Neural cell (in vitro differentiated cells): ENCODE measurements at regions not wholly inside any gene's neighbourhood (a gene's known extent, or its start where the extent isn't known, plus 50 kb on each side); places are given as distances from the start of the nearest gene placed in this dataset.

ENCODE experiments used
- H2AFZ ChIP-seq: fragments of 200-600, 300-800 bp; sonication (generic), shearing (Covaris generic); 2 replicates; pipeline ENCODE4 v1.6.0; 2014; ENCODE audit warnings: low read depth, mild to moderate bottlenecking, antibody characterized with exemption, low read length, moderate library complexity
- H3F3A ChIP-seq: fragments of 200-600 bp; shearing (Covaris generic); 2 replicates; pipeline ENCODE4 v1.6.1; 2016; ENCODE audit warnings: mild to moderate bottlenecking, moderate library complexity, mixed read lengths, antibody characterized with exemption, low read length; ENCODE audit not compliant: insufficient read depth, poor library complexity, severe bottlenecking
- H3K27ac ChIP-seq: fragments of 200-600, 300-800 bp; sonication (generic), shearing (Covaris generic); 2 replicates; pipeline ENCODE4 v1.5.1; 2014; ENCODE audit warnings: mild to moderate bottlenecking, low read length, moderate library complexity
- H3K27me3 ChIP-seq: fragments of 300-800, 200-600 bp; sonication (generic), shearing (Covaris generic); 2 replicates; pipeline ENCODE4 v1.6.0; 2014; ENCODE audit warnings: mild to moderate bottlenecking, low read depth, low read length, moderate library complexity; ENCODE audit not compliant: insufficient read depth
- H3K36me3 ChIP-seq: fragments of 300-800, 200-600 bp; sonication (generic), shearing (Covaris generic); 2 replicates; pipeline ENCODE4 v1.5.1; 2014; ENCODE audit warnings: mild to moderate bottlenecking, antibody characterized with exemption, low read length, moderate library complexity; ENCODE audit not compliant: insufficient read depth
- H3K4me2 ChIP-seq: fragments of 300-800, 200-600 bp; sonication (generic), shearing (Covaris generic); 2 replicates; pipeline ENCODE4 v1.6.0; 2014; ENCODE audit warnings: mild to moderate bottlenecking, low read length
- H3K4me3 ChIP-seq: fragments of 300-800, 200-600 bp; sonication (generic), shearing (Covaris generic); 2 replicates; pipeline ENCODE4 v1.5.1; 2014; ENCODE audit warnings: mild to moderate bottlenecking, low read length, moderate library complexity
- H3K79me2 ChIP-seq: fragments of 200-600 bp; shearing (Covaris generic); replicated peaks from 2 replicates; pipeline ENCODE4 v1.6.0; 2014; ENCODE audit warnings: mild to moderate bottlenecking, low read length, moderate library complexity; ENCODE audit not compliant: insufficient read depth
- H3K9ac ChIP-seq: fragments of 300-800, 200-600 bp; sonication (generic), shearing (Covaris generic); 2 replicates; pipeline ENCODE4 v1.6.1; 2016; ENCODE audit warnings: mild to moderate bottlenecking, low read length, mixed read lengths
- H3K9me2 ChIP-seq: fragments of 200-600 bp; shearing (Covaris generic); 2 replicates; pipeline ENCODE4 v1.6.1; 2016; ENCODE audit warnings: mild to moderate bottlenecking, low read length, mixed read lengths; ENCODE audit not compliant: insufficient read depth
- H3K9me3 ChIP-seq: fragments of 200-600, 300-800 bp; sonication (generic), shearing (Covaris generic); 2 replicates; pipeline ENCODE4 v1.6.1; 2016; ENCODE audit warnings: mild to moderate bottlenecking, mixed run types, low read length, moderate library complexity, mixed read lengths
- H4K20me1 ChIP-seq: fragments of 200-600 bp; shearing (Covaris generic); 2 replicates; pipeline ENCODE4 v1.6.1; 2016; ENCODE audit warnings: mild to moderate bottlenecking, mixed run types; ENCODE audit not compliant: insufficient read depth
- CTCF ChIP-seq: fragments of 450-650 bp; IDR thresholded peaks from 2 replicates; pipeline ENCODE4 v1.5.1; 2014; ENCODE audit warnings: antibody characterized with exemption, mild to moderate bottlenecking, moderate library complexity; ENCODE audit not compliant: poor library complexity, severe bottlenecking
- EP300 ChIP-seq: fragments of 450-650 bp; conservative IDR thresholded peaks from 2 replicates; pipeline ENCODE4 v1.6.1; 2014; ENCODE audit warnings: antibody characterized with exemption, mild to moderate bottlenecking, moderate library complexity; ENCODE audit not compliant: poor library complexity, severe bottlenecking
- EZH2 ChIP-seq: fragments of 200-600, 300-800 bp; shearing (Covaris generic), sonication (generic); IDR thresholded peaks from 2 replicates; pipeline ENCODE4 v1.6.1; 2014; ENCODE audit warnings: antibody characterized with exemption, low read length, borderline replicate concordance, mild to moderate bottlenecking; ENCODE audit not compliant: insufficient read depth, poor library complexity, severe bottlenecking
- MXI1 ChIP-seq: fragments of 450-650 bp; conservative IDR thresholded peaks from 2 replicates; pipeline ENCODE4 v1.6.1; 2014; ENCODE audit warnings: antibody characterized with exemption, mild to moderate bottlenecking; ENCODE audit not compliant: poor library complexity, severe bottlenecking
- POLR2AphosphoS5 ChIP-seq: IDR thresholded peaks from 2 replicates; pipeline ENCODE4 v1.6.1; 2012
- RAD21 ChIP-seq: fragments of 450-650 bp; conservative IDR thresholded peaks from 2 replicates; pipeline ENCODE4 v1.6.1; 2014; ENCODE audit warnings: antibody characterized with exemption, mild to moderate bottlenecking, moderate library complexity
- REST ChIP-seq: IDR thresholded peaks from 2 replicates; pipeline ENCODE4 v1.6.1; 2012; ENCODE audit warnings: borderline replicate concordance
- SMC3 ChIP-seq: fragments of 450-650 bp; conservative IDR thresholded peaks from 2 replicates; pipeline ENCODE4 v1.6.1; 2014; ENCODE audit warnings: antibody characterized with exemption, mild to moderate bottlenecking, moderate library complexity; ENCODE audit not compliant: poor library complexity
- TAF1 ChIP-seq: IDR thresholded peaks from 2 replicates; pipeline ENCODE4 v1.6.1; 2012; ENCODE audit warnings: low read depth

- Histone ChIP-seq H3K4me3 (no peak overlapping the region), H3K79me2 (no peaks in the 10 kb centered on the region), H3K9ac (no peak overlapping the region), H3K9me2 (no peaks in the 10 kb centered on the region), H3K36me3 (no peaks in the 10 kb centered on the region), H4K20me1 (no peaks in the 10 kb centered on the region), H3F3A (no peaks in the 10 kb centered on the region), H3K4me2 (no peak overlapping the region), H3K27me3 (no peaks in the 10 kb centered on the region), H3K27ac (no peak overlapping the region), H3K9me3 (no peaks in the 10 kb centered on the region), H2AFZ (no peak overlapping the region)
- TF ChIP-seq CTCF (no peak), EP300 (no peak), POLR2AphosphoS5 (no peak), MXI1 (no peak), REST (no peak), EZH2 (no peak), RAD21 (no peak), SMC3 (no peak), TAF1 (no peak)
Observed at GRCh38 chr13:104817271-104817670, 1718.2 kb downstream of the EFNB2 start.

- TF ChIP-seq RAD21 (no peak), EP300 (no peak), POLR2AphosphoS5 (no peak), EZH2 (no peak), CTCF (no peak), MXI1 (no peak), REST (no peak), SMC3 (no peak), TAF1 (no peak)
- H2AFZ ChIP-seq, result no peak overlapping the region
- no peak overlapping the region for H3K4me2 ChIP-seq
- H3K27me3 ChIP-seq, result no peaks in the 10 kb centered on the region
- H3K9me2 ChIP-seq, result no peaks in the 10 kb centered on the region
- no peaks in the 10 kb centered on the region for H3K9me3 ChIP-seq
- H3K27ac ChIP-seq, result no peak overlapping the region
- no peaks in the 10 kb centered on the region for H3K36me3 ChIP-seq
- H3K9ac ChIP-seq, result no peak overlapping the region
- no peaks in the 10 kb centered on the region for H4K20me1 ChIP-seq
- H3K79me2 ChIP-seq, result no peaks in the 10 kb centered on the region
- no peak overlapping the region for H3K4me3 ChIP-seq
- no peaks in the 10 kb centered on the region for H3F3A ChIP-seq
Observed at GRCh38 chr13:104816726-104817125, 1718.7 kb downstream of the EFNB2 start.
